AG04449 (cell line): ENCODE measurements at regions not wholly inside any gene's neighbourhood (a gene's known extent, or its start where the extent isn't known, plus 50 kb on each side); places are given as distances from the start of the nearest gene placed in this dataset.

Source experiments
- CTCF ChIA-PET: fragments of 350-600 bp; formaldehyde crosslinking; extraction: SDS; loops from one replicate; lab custom pipeline; 2021; ENCODE audit warnings: antibody characterized with exemption; lab: Yijun Ruan, JAX
- POLR2A ChIA-PET: fragments of 400-600, 350-600 bp; formaldehyde crosslinking; extraction: SDS; loops from one replicate; lab custom pipeline; 2020; ENCODE audit warnings: antibody characterized with exemption, inconsistent platforms; lab: Yijun Ruan, JAX
- DNase-seq: peaks from one replicate; pipeline ENCODE4 v3.0.0-alpha.2; 2010; ENCODE audit warnings: low read depth, low spot score
- H3K4me3 ChIP-seq: 2 replicates; pipeline ENCODE4 v1.5.1; 2011; ENCODE audit warnings: low read depth, mild to moderate bottlenecking, control low read depth, low read length
- CTCF ChIP-seq: IDR thresholded peaks from one replicate; pipeline ENCODE4 v1.5.1; 2011; ENCODE audit warnings: mild to moderate bottlenecking, moderate library complexity, low read length, control low read depth, inconsistent platforms; ENCODE audit not compliant: insufficient read depth; ENCODE audit errors: missing control alignments

- POLR2A ChIA-PET: no interaction called here
- CTCF ChIA-PET: interaction anchor here (0.5 kb wide), 1 partner anchor 219 kb away, joined by 3 read pairs; no protein-coding TSS in a partner anchor
Measured at GRCh38 chr3:194906229-194906629, 220.5 kb downstream of the FAM43A start.

GRCh38 chr3:194906970-194907629, 221.4 kb downstream of the FAM43A start:
- ChIA-PET POLR2A (no interaction called here), CTCF (interaction anchor here (0.5 kb wide), 1 partner anchor 220 kb away, joined by 3 read pairs; no protein-coding TSS in a partner anchor)
- H3K4me3 ChIP-seq: no peak overlapping the region
- no peak for DNase-seq
- no peak for TF ChIP-seq CTCF

More at GRCh38 chr3:194906229-194906629, 220.5 kb downstream of the FAM43A start:
- H3K4me3 ChIP-seq: no peak overlapping the region
- no peak for TF ChIP-seq CTCF
- no peak for DNase-seq

GRCh38 chr3:194907811-194908210, 222.1 kb downstream of the FAM43A start:
- no peak for DNase-seq
- H3K4me3 ChIP-seq: no peak overlapping the region
- POLR2A ChIA-PET: no interaction called here
- CTCF ChIA-PET: no interaction called here
- TF ChIP-seq CTCF: no peak

GRCh38 chr3:194908496-194908895, 222.8 kb downstream of the FAM43A start:
- ChIA-PET CTCF (no interaction called here), POLR2A (no interaction called here)
- no peak overlapping the region for H3K4me3 ChIP-seq
- DNase-seq: no peak
- no peak for TF ChIP-seq CTCF

GRCh38 chr3:194908972-194909371, 223.3 kb downstream of the FAM43A start:
- CTCF ChIA-PET: interaction anchor here (0.6 kb wide), 1 partner anchor 278 kb away, joined by 3 read pairs; no protein-coding TSS in a partner anchor
- TF ChIP-seq CTCF: no peak
- POLR2A ChIA-PET: no interaction called here

GRCh38 chr3:194910414-194910984, 224.8 kb downstream of the FAM43A start:
- DNase-seq: no peak
- TF ChIP-seq CTCF: no peak
- ChIA-PET CTCF (no interaction called here), POLR2A (no interaction called here)
- H3K4me3 ChIP-seq: no peak overlapping the region

More at GRCh38 chr3:194908972-194909371, 223.3 kb downstream of the FAM43A start:
- H3K4me3 ChIP-seq: no peak overlapping the region
- DNase-seq: no peak
